ENCODE measurements at regions not wholly inside any gene's neighbourhood (a gene's known extent, or its start where the extent isn't known, plus 50 kb on each side); places are given as distances from the start of the nearest gene placed in this dataset.
"Not testable (repeated sequence)": the region's sequence is repeated elsewhere in the genome, so short reads cannot be mapped to it uniquely, and the experiment has no call there.

GRCh38 chr3:80705290-80705689, 937.5 kb upstream of the ROBO1 start:
- no peak for DNase-seq

- no peak for DNase-seq
Observed at GRCh38 chr3:80701349-80701748, 933.6 kb upstream of the ROBO1 start.

- no peak for DNase-seq
Observed at GRCh38 chr3:80697291-80697690, 929.5 kb upstream of the ROBO1 start.

GRCh38 chr3:80696280-80696679, 928.5 kb upstream of the ROBO1 start:
- DNase-seq, result peak; percentile 83

- peak; percentile 47 for DNase-seq
Observed at GRCh38 chr3:80688814-80689213, 921.0 kb upstream of the ROBO1 start.

- DNase-seq, result no peak
Observed at GRCh38 chr3:80682951-80683350, 915.2 kb upstream of the ROBO1 start.

- DNase-seq, result no peak
Observed at GRCh38 chr3:80682235-80682634, 914.4 kb upstream of the ROBO1 start.

- peak; percentile 82 for DNase-seq
Observed at GRCh38 chr3:80677796-80678195, 910.0 kb upstream of the ROBO1 start.

GRCh38 chr3:80676866-80677265, 909.1 kb upstream of the ROBO1 start:
- DNase-seq, result no peak

GRCh38 chr3:80676261-80676660, 908.5 kb upstream of the ROBO1 start:
- DNase-seq, result no peak

GRCh38 chr3:80675790-80676189, 908.0 kb upstream of the ROBO1 start:
- no peak for DNase-seq

- DNase-seq, result no peak
Observed at GRCh38 chr3:80668600-80669294, 900.9 kb upstream of the ROBO1 start.

GRCh38 chr3:80668100-80668499, 900.3 kb upstream of the ROBO1 start:
- DNase-seq, result no peak

- DNase-seq, result no peak
Observed at GRCh38 chr3:80663426-80663825, 895.6 kb upstream of the ROBO1 start.

- DNase-seq, result no peak
Observed at GRCh38 chr3:80655216-80655615, 887.4 kb upstream of the ROBO1 start.

- DNase-seq, result no peak
Observed at GRCh38 chr3:80649170-80649569, 881.4 kb upstream of the ROBO1 start.

GRCh38 chr3:80643421-80643820, 875.6 kb upstream of the ROBO1 start:
- no peak for DNase-seq

- peak; percentile 4 for DNase-seq
Observed at GRCh38 chr3:80618295-80619256, 850.8 kb upstream of the ROBO1 start.

- DNase-seq, result no peak
Observed at GRCh38 chr3:80612366-80612765, 844.6 kb upstream of the ROBO1 start.

- not testable (repeated sequence) for DNase-seq
Observed at GRCh38 chr3:80608072-80608471, 840.3 kb upstream of the ROBO1 start.

GRCh38 chr3:80606073-80606472, 838.3 kb upstream of the ROBO1 start:
- no peak for DNase-seq

- DNase-seq, result no peak
Observed at GRCh38 chr3:80601479-80601878, 833.7 kb upstream of the ROBO1 start.

GRCh38 chr3:80592792-80593191, 825.0 kb upstream of the ROBO1 start:
- DNase-seq, result no peak

GRCh38 chr3:80586338-80586737, 818.5 kb upstream of the ROBO1 start:
- no peak for DNase-seq
